ENCODE measurements at regions not wholly inside any gene's neighbourhood (a gene's known extent, or its start where the extent isn't known, plus 50 kb on each side); places are given as distances from the start of the nearest gene placed in this dataset.
"Not testable (repeated sequence)": the region's sequence is repeated elsewhere in the genome, so short reads cannot be mapped to it uniquely, and the experiment has no call there.

DNA sequence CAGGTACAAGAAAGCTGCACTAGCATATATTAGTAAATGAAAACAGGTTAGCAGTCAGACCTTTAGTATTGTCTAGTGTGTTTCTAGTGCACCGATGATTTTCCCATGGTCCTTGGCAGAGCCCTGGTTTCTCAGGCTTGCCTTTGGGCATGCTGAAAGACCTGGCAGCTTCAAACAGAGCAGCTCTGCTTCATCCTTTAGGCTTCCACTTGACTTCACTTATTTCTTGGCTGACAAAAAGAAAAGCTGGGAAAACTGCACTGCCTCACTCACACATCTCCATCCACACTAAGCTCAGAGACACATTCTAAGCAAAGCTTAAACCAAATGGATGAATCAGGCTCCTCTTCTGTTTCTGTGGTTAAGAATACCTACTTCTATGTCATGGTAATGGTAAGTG is 374.8 kb upstream of the PDZRN3 start:
- no peak for DNase-seq (ENCODE audit: low read depth, low spot score)

- not testable (repeated sequence) for DNase-seq (ENCODE audit: low read depth, low spot score)
Observed at GRCh38 chr3:73990691-73991090, 365.9 kb upstream of the PDZRN3 start.

DNA sequence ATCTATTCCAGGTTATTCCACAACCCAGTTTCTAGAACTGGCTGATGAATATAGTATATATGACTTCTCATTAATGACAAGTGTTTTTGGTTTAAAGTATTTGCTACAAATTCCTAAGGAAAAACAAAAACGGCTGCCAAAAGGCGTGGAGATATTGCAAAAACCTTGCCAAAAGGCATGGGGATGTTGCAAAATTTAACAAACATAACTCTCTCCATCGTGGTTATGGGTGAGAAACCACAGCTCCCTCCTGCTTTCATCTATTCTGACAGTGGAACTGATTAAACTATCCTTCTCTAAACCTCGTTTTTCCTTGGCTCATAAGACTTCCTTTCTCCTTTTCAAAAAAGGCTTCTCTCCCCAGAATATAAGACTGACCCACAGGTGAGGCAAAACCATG is 342.0 kb upstream of the PDZRN3 start:
- no peak for DNase-seq (ENCODE audit: low read depth, low spot score)

- DNase-seq (ENCODE audit: low read depth, low spot score) = no peak
Observed at GRCh38 chr3:73964818-73965217, 340.1 kb upstream of the PDZRN3 start.

GRCh38 chr3:73955494-73956070 is 330.8 kb upstream of the PDZRN3 start:
- DNase-seq (ENCODE audit: low read depth, low spot score) = no peak

DNA sequence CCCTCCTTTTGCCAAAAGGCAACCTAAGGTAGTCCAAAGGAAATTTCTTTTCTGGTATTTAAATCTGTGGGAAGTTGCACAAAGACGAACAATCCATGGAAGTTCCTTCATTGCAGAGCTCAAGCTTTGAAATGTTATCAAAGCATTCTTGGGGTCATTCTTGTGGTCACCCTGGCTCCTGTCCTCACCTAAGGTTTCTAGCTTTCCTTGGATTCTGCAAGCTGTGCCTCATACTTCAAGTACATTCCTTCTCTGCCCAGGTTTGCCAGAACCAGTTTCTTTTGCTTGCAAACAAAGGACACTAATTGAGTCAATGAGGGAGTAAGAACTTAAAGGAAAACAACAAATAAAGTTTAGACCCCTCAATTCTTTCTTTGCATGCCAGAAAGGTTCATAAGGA is 329.8 kb upstream of the PDZRN3 start:
- no peak for DNase-seq (ENCODE audit: low read depth, low spot score)

GRCh38 chr3:73952781-73953180 is 328.0 kb upstream of the PDZRN3 start:
- DNase-seq (ENCODE audit: low read depth, low spot score) = no peak

GRCh38 chr3:73950865-73951558 is 326.3 kb upstream of the PDZRN3 start:
- DNase-seq (ENCODE audit: low read depth, low spot score) = no peak

DNA sequence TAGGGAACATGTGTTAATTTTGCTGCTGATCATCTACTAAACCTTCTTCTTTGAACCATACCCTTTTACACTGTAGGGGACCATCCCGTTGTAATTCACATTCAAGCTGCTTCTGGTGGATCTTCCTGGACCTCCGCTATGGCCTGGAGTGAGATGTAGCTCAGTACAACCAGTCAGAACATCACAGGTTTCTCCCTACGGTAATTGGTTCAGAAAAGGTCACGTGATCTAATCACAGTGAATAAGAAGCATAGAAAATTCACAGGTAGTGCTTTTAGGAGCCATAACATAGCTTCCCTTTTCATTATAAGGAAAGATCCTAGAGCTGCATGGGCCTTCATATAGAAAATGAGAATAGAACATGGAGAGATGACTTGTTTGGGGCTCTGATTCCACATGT is 320.8 kb upstream of the PDZRN3 start:
- no peak for DNase-seq (ENCODE audit: low read depth, low spot score)

DNA sequence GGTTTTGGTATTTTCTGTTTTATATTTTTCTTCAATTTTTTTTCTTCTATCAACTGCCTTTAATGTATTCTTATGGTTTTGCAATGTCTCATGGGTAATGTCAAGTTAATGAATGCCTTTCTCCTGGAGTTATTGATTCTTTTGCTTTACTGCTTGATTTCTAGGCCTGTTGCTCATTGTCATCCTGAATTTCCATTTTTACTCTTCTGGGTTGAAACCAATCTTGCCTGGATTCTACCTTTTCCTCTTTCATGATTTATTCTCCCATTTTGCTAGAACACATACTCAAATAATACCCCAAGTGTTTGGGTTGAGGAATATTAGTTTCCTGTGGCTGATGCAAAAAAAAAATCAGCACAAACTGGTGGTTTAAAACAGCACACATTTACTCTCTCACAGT is 315.2 kb upstream of the PDZRN3 start:
- no peak for DNase-seq (ENCODE audit: low read depth, low spot score)

GRCh38 chr3:73933585-73933984 is 308.8 kb upstream of the PDZRN3 start:
- DNase-seq (ENCODE audit: low read depth, low spot score) = no peak

DNA sequence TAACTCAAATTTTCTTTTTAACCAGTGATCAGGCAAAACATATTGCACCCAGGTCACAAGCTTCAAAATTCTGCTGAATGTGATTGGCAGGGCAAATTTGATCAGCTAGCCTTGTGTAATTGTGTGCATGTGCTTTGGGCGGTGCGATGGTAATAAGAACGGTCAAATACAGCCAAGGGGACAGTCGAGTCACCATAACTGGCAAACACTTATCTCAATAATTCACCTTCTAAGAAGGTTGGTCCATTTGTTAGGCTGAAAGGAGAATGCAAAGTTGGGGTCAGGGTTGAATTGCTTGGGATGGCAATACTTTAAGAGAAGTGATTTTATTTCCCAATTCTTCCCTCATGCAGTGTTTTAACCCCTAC is 302.4 kb upstream of the PDZRN3 start:
- DNase-seq (ENCODE audit: low read depth, low spot score) = no peak

DNA sequence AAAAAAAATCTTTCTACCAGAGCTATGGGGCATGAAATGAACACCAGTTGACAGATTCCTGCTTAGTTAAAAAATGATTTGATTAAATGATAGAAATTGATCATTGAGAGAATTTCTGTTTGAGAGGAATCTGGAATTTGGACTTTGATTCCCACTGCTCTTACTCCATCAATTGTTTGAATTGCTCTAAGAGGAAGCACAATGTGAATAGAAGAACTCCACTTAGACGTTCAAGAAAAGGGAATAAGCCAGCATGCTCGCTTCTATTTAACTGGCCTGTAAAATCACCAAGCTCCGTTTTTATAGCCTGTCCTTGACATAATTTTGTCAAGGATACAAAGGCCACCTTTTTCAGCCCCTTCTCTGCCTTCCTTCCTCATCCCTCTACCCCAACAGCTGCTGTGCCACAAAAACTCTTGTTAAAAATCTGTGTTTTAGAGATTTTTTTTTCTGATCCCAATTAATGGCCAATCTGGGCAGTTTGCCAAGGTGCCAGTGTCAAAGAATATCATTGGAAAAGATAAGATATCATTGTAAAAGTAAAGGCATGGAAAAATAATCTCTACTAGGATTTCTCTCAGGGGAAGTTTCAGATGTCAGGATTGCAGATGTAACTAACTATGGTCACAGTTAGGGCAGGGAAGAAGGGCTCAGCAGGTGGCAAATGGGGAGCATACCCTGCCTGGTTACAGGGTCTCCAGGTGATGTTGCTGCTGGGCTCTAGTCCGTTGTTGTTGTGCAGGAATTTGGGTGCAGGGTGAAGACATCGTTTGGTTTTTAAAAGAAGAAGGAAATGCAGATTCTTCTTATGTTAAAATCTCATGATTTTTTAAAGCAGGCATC is 301.8 kb upstream of the PDZRN3 start:
- no peak for DNase-seq (ENCODE audit: low read depth, low spot score)

DNA sequence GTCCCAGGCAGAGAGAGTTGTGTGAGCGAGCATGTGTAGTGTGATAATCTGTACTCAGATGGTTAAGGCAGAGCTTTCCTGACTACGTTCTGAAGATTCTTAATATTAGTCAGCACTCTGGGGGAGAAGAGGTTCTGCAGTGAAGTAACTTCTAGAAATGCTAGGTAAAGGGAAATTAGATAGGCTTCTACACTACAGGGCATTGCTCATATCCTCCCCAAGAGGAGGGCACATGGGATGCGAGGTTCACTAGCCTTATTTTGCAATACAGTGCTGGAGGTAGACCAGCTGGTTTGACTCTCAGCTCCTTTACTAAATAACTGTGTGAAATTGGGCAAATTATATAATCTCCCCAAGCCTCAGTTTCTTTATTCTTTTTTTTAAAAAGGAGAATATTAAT is 300.3 kb upstream of the PDZRN3 start:
- DNase-seq (ENCODE audit: low read depth, low spot score) = no peak

- no peak for DNase-seq (ENCODE audit: low read depth, low spot score)
Observed at GRCh38 chr3:73924048-73924447, 299.3 kb upstream of the PDZRN3 start.

- DNase-seq (ENCODE audit: low read depth, low spot score) = no peak
Observed at GRCh38 chr3:73917643-73918042, 292.9 kb upstream of the PDZRN3 start.

- no peak for DNase-seq (ENCODE audit: low read depth, low spot score)
Observed at GRCh38 chr3:73915886-73916285, 291.1 kb upstream of the PDZRN3 start.

- DNase-seq (ENCODE audit: low read depth, low spot score) = no peak
Observed at GRCh38 chr3:73908218-73908617, 283.5 kb upstream of the PDZRN3 start.

- DNase-seq (ENCODE audit: low read depth, low spot score) = no peak
Observed at GRCh38 chr3:73901686-73902085, 276.9 kb upstream of the PDZRN3 start.

DNA sequence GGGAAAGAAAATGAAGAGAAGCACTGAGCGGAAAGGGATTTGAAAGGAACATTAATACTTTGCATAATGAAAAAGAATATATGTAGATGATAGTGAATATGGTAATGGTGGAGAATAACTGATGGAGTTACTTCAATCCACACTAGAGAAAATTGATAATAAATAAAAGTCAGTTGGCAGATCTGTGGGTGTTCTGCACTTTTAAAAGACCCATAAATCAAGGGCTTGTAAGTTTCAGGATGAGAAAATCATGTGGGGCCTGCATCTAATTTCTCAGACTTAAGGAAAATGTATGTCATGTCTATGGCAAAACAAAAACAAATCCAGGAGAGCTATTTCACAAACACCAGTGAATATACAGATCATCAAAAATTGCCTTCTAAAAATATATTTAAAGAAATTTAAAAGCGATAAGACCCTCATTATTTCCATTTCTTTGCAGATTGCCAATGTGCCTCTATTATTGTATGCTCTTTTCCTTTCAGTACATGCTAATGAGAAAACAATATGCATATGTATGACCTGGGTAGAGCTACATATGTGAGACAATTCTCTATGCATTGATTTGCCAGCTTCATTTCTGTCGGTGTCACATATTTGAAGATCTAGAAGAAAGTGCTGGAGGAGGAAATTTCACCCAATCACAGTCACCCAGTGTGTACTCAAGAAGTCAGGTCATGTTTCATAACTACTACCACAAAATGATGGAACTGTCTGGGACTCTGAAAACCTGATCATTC is 269.9 kb upstream of the PDZRN3 start:
- no peak for DNase-seq (ENCODE audit: low read depth, low spot score)

DNA sequence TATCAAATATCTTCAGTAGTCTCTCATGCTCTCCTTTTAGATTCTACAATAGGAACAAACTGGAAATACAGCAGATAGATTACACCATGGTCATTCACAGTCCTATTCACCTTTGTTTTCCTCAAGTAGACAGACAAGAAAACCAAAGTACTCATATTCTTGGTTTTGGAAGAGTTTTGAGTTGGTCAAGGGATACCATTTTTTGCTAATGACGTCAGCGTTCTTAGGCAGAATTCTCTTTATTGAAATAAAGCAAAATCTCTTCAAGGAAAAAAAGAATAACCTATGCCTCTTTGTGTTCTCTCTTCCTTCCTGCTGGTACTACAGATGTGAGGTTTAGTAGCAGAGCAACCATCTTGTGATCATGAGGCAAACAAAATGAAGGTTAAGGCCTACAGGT is 268.3 kb upstream of the PDZRN3 start:
- no peak for DNase-seq (ENCODE audit: low read depth, low spot score)

DNA sequence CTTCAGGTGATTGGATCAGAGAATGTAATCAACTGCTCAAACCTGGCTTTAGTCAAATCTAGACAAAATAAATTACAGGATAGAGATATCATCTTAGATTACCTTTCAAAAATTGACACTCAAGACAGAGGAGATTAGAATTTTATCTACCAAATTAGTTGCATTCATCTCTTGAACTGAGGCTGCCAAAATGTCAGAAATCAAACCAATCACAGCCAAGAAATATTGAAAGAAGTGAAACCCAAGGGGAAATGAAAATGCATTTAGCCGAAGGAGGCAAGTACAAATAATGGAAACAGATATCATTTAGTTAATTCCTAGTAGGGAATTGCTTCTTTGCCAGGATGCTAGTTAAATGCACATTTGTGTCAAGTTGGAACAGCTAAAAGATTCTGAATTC is 261.1 kb upstream of the PDZRN3 start:
- DNase-seq (ENCODE audit: low read depth, low spot score) = no peak

Data from pulmonary artery endothelial cell (primary cell).